Tibial artery (tissue), 4 donors: ENCODE measurements at regions not wholly inside any gene's neighbourhood (a gene's known extent, or its start where the extent isn't known, plus 50 kb on each side); places are given as distances from the start of the nearest gene placed in this dataset.

Experiments
- DNase-seq, 2 donors: peaks; one replicate each; pipeline ENCODE4 v3.0.0-alpha.2; 2019
- H3K27ac ChIP-seq, 2 donors: fragments of 200-600 bp; sonication (generic) in 1 of 2; 1 replicate in 1 of 2; 2 replicates in 1 of 2; pipeline ENCODE4 v1.5.1; 2018 to 2019; ENCODE audit warnings: mild to moderate bottlenecking in 1 of 2
- H3K27me3 ChIP-seq, 2 donors: fragments of 200-600 bp; sonication (generic) in 1 of 2; one replicate each; pipeline versions ENCODE4 v1.5.1 to v1.6.0; 2016 to 2019
- H3K36me3 ChIP-seq, 3 donors: fragments of 200-600 bp; sonication (generic) in 2 of 3; one replicate each; pipeline ENCODE4 v1.5.1; 2016 to 2019; ENCODE audit warnings: mild to moderate bottlenecking in 2 of 3
- H3K4me1 ChIP-seq, 4 donors: fragments of 200-600 bp; sonication (generic) in 2 of 4; 1 replicate in 3 of 4; 2 replicates in 1 of 4; pipeline ENCODE4 v1.5.1; 2016 to 2019
- H3K4me3 ChIP-seq, 2 donors: fragments of 200-600 bp; sonication (generic) in 1 of 2; 1 replicate in 1 of 2; 2 replicates in 1 of 2; pipeline ENCODE4 v1.5.1; 2018 to 2019; ENCODE audit warnings: mild to moderate bottlenecking in 2 of 2
- H3K9me3 ChIP-seq, 3 donors: fragments of 200-600 bp; sonication (generic) in 1 of 3; one replicate each; pipeline ENCODE4 v1.5.1; 2016 to 2019
- intact Hi-C: fragments of 100-400 bp; cut with DNase I; formaldehyde crosslinking; loops from one replicate; pipeline ENCODE4 v1.15.0; 2023; ENCODE audit warnings: low total_unique reads
- TF ChIP-seq, protein P1 (sequence below), 2 experiments: fragments of 200-600 bp in 1 of 2; fragments of 450-650 bp in 1 of 2; IDR thresholded peaks; one replicate each; pipeline ENCODE4 v1.5.1; 2017 to 2019; ENCODE audit warnings: antibody characterized with exemption in 2 of 2, mild to moderate bottlenecking in 1 of 2, moderate library complexity in 1 of 2

GRCh38 chr14:30118992-30119640 is 191.5 kb upstream of the PRKD1 start:
- intact Hi-C loops = no loop called here
- no peaks in the 10 kb centered on the region for H3K27me3 ChIP-seq
- no peaks in the 10 kb centered on the region for H3K4me1 ChIP-seq
- no peak for DNase-seq
- no peak overlapping the region for H3K4me3 ChIP-seq
- no peaks in the 10 kb centered on the region for H3K36me3 ChIP-seq
- H3K27ac ChIP-seq = no peak overlapping the region
- no peaks in the 10 kb centered on the region for H3K9me3 ChIP-seq
- TF ChIP-seq, protein P1, sequence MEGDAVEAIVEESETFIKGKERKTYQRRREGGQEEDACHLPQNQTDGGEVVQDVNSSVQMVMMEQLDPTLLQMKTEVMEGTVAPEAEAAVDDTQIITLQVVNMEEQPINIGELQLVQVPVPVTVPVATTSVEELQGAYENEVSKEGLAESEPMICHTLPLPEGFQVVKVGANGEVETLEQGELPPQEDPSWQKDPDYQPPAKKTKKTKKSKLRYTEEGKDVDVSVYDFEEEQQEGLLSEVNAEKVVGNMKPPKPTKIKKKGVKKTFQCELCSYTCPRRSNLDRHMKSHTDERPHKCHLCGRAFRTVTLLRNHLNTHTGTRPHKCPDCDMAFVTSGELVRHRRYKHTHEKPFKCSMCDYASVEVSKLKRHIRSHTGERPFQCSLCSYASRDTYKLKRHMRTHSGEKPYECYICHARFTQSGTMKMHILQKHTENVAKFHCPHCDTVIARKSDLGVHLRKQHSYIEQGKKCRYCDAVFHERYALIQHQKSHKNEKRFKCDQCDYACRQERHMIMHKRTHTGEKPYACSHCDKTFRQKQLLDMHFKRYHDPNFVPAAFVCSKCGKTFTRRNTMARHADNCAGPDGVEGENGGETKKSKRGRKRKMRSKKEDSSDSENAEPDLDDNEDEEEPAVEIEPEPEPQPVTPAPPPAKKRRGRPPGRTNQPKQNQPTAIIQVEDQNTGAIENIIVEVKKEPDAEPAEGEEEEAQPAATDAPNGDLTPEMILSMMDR (IDR thresholded peaks at IDR 0.05) = no peak

GRCh38 chr14:30125322-30125979 is 197.8 kb upstream of the PRKD1 start:
- intact Hi-C loops = no loop called here
- Histone ChIP-seq H3K27me3 (no peaks in the 10 kb centered on the region), H3K4me3 (no peak overlapping the region), H3K4me1 (no peaks in the 10 kb centered on the region), H3K9me3 (no peaks in the 10 kb centered on the region), H3K27ac (no peak overlapping the region), H3K36me3 (no peaks in the 10 kb centered on the region)
- TF ChIP-seq, protein P1 (IDR thresholded peaks at IDR 0.05) = no peak
- DNase-seq = no peak

DNA sequence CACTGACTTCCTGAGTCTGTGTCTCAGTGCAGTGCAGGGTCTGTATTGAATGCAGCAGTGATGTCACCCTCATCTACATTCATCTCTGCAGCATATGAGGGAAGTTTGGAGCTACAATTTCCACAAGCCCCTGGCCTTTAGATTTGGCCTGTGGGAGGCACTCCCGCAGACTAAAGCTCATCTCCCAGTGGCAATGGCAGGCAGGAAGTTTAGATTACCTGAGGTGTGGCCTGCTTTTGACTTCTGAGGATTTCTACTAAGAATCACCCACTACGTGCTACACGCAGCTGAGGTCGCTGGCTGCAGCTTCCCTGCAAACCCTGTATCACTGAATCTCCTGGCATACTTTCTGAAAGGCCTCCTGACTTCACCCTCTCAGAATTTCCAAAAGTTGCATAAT is 202.2 kb upstream of the PRKD1 start:
- Histone ChIP-seq H3K27me3 (no peaks in the 10 kb centered on the region), H3K9me3 (no peaks in the 10 kb centered on the region), H3K4me3 (no peak overlapping the region), H3K36me3 (no peaks in the 10 kb centered on the region), H3K4me1 (no peaks in the 10 kb centered on the region), H3K27ac (no peak overlapping the region)
- intact Hi-C loops = no loop called here
- DNase-seq = no peak
- TF ChIP-seq, protein P1 (IDR thresholded peaks at IDR 0.05) = no peak

DNA sequence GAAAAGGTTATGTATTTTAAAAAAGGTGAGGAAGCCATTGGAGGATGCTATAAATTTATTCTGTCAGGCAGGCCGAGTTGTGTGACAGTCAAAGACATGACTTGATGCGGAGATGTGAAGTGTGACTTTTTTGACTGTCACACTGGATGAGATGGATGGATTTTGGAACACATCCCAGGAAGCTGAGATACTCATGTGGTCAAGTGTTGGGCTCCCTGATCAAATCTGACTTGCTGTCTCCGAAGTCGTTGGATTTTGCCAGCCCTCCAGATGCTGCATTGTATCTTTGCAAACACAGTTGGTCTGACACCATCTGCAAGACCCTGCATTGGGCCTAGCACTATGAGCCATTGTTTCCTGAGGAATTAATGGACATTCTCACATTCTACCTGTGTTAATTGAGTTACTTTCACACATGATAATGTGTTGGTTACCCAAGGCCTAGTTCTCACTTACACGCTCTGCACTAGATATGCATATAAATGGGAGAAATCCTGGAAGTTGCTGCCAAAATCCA is 204.0 kb upstream of the PRKD1 start:
- TF ChIP-seq, protein P1 (IDR thresholded peaks at IDR 0.05) = no peak
- Histone ChIP-seq H3K27me3 (no peaks in the 10 kb centered on the region), H3K4me3 (no peak overlapping the region), H3K36me3 (no peaks in the 10 kb centered on the region), H3K4me1 (no peaks in the 10 kb centered on the region), H3K9me3 (no peaks in the 10 kb centered on the region), H3K27ac (no peak overlapping the region)
- intact Hi-C loops = no loop called here
- DNase-seq = no peak

DNA sequence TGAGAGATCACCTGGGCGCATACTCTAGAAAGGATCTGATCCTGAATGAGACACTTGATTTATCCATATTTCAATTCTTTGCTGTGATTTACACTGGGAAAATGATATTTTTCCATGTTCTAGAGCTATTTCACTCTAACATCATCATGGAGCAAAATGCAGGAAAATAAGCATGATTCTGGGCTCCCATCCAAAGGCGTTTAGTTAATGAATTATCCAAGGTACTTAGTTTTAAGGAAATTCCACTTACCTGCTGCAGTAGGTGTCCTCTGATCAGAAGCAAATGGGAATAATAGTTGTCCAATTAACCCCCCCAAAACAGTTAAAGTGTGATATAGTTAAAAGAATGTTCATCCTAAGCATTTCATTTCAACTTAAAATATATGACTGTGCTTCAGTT is 204.5 kb upstream of the PRKD1 start:
- Histone ChIP-seq H3K36me3 (no peaks in the 10 kb centered on the region), H3K4me1 (no peaks in the 10 kb centered on the region), H3K27ac (no peak overlapping the region), H3K4me3 (no peak overlapping the region), H3K27me3 (no peaks in the 10 kb centered on the region), H3K9me3 (no peaks in the 10 kb centered on the region)
- TF ChIP-seq, protein P1 (IDR thresholded peaks at IDR 0.05) = no peak
- no peak for DNase-seq
- intact Hi-C loops = no loop called here
